Progenitor cell of endocrine pancreas (in vitro differentiated cells): ENCODE measurements at regions not wholly inside any gene's neighbourhood (a gene's known extent, or its start where the extent isn't known, plus 50 kb on each side); places are given as distances from the start of the nearest gene placed in this dataset.

Experiments
- DNase-seq: peaks from one replicate; pipeline ENCODE4 v3.0.0; 2021; ENCODE audit warnings: low spot score; ENCODE audit not compliant: unreplicated experiment
- H3K27ac Mint-ChIP-seq: 2 replicates; pipeline ENCODE4 v1.8.0; 2021; ENCODE audit warnings: mild to moderate bottlenecking, moderate library complexity, mixed read lengths
- H3K27me3 Mint-ChIP-seq: 2 replicates; pipeline ENCODE4 v1.8.0; 2021; ENCODE audit warnings: mixed read lengths
- H3K36me3 Mint-ChIP-seq: 2 replicates; pipeline ENCODE4 v1.8.0; 2022; ENCODE audit warnings: mixed read lengths; ENCODE audit not compliant: insufficient read depth
- H3K4me1 Mint-ChIP-seq: 2 replicates; pipeline ENCODE4 v1.8.0; 2021; ENCODE audit warnings: low read depth, mixed read lengths
- H3K4me3 Mint-ChIP-seq: 2 replicates; pipeline ENCODE4 v1.8.0; 2021; ENCODE audit warnings: low read depth, mild to moderate bottlenecking, moderate library complexity, mixed read lengths
- H3K9me3 Mint-ChIP-seq: 2 replicates; pipeline ENCODE4 v1.8.0; 2021; ENCODE audit warnings: low read depth, mixed read lengths
- TF ChIP-seq, protein P1 (sequence below): fragments of 200-600 bp; sonication (generic); IDR thresholded peaks from one replicate; pipeline ENCODE4 v1.5.0; 2021; ENCODE audit warnings: antibody characterized with exemption, mild to moderate bottlenecking; ENCODE audit not compliant: unreplicated experiment

DNA sequence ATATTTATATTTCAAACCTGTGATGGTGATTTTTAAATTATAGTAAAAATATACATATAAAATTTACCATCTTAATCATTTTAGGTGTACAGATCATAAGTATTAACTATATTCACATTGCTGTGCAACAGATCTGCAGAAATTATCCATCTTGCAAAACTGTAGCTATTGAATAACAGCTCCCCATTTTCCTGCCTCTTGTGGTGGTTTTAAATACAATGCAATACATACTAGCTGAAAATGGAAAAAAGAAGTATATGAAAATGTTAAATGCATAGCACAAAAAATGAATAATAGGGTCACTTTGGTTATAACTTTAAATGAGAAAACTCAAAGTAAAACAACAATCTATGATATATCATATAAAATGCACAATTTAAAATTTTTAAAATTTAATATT is 130.9 kb upstream of the VPREB1 start:
- Mint-ChIP-seq H3K36me3 (no peaks in the 10 kb centered on the region), H3K4me3 (no peak overlapping the region), H3K27ac (no peak overlapping the region), H3K4me1 (peaks cover 9% of the 10 kb centered on the region), H3K27me3 (peaks cover 29% of the 10 kb centered on the region), H3K9me3 (no peaks in the 10 kb centered on the region)
- no peak for DNase-seq
- TF ChIP-seq, protein P1, sequence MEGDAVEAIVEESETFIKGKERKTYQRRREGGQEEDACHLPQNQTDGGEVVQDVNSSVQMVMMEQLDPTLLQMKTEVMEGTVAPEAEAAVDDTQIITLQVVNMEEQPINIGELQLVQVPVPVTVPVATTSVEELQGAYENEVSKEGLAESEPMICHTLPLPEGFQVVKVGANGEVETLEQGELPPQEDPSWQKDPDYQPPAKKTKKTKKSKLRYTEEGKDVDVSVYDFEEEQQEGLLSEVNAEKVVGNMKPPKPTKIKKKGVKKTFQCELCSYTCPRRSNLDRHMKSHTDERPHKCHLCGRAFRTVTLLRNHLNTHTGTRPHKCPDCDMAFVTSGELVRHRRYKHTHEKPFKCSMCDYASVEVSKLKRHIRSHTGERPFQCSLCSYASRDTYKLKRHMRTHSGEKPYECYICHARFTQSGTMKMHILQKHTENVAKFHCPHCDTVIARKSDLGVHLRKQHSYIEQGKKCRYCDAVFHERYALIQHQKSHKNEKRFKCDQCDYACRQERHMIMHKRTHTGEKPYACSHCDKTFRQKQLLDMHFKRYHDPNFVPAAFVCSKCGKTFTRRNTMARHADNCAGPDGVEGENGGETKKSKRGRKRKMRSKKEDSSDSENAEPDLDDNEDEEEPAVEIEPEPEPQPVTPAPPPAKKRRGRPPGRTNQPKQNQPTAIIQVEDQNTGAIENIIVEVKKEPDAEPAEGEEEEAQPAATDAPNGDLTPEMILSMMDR: no peak

DNA sequence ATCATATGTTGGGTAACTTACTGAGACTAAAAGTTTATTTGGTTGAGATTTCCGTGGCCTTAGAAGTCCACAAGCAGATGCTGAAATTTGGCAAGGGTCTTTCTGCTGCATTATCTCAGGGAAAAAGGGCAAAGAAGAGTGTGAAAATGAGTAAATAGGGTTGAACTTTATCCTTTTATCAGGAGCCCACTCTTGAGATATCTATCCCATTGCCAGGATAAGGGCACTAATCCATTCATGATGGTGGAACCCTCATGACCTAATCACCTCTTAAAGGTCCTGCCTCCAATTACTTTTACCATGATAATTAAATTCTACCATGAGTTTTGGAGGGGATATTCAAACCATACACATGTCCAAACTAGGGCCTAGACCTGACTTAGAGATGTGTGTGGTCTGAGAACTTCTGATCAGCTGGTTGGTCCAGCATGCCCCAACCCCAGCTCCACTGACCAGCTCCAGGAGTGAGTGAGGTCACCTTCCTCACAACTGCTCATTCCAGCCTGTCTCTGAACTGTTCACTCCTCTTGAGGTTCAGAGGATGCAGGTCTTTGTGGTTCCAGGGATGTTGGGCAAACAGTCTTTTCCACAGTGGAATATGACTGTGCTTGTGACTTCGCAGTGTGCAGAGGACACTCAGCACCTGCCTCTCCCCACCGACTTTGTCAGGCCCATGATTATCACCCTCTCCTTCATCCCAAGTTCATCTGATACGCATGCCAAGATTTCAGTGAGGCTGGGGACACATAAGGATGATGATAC is 130.1 kb upstream of the TOP3B start:
- H3K4me1 Mint-ChIP-seq: peaks cover 9% of the 10 kb centered on the region

DNA sequence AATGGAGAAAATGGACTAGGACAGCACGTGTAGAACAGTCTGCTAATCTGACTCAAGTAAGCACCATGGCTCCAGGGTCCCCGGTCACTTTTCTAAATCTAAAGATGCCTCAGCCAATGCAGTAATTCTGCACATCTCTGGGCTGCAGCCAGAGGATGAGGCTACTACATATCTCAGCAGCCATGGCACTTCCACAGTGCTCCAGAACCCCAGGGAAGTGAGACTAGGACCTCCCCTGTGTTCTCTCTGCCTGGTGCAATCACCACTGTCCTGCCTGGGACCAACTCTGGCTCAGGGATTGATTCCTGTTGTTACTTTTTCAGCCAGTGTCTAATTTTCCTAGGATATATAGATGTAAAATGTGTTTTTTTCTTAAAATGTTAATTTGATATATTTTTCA is 129.4 kb upstream of the TOP3B start:
- H3K27me3 Mint-ChIP-seq: peaks cover 35% of the 10 kb centered on the region
- H3K27ac Mint-ChIP-seq: no peak overlapping the region
- no peak overlapping the region for H3K4me3 Mint-ChIP-seq
- TF ChIP-seq, protein P1: no peak
- H3K4me1 Mint-ChIP-seq: peaks cover 9% of the 10 kb centered on the region
- H3K36me3 Mint-ChIP-seq: no peaks in the 10 kb centered on the region
- H3K9me3 Mint-ChIP-seq: no peaks in the 10 kb centered on the region
- no peak for DNase-seq

More for the DNA sequence above, 130.1 kb upstream of the TOP3B start:
- no peak for DNase-seq
- no peaks in the 10 kb centered on the region for H3K36me3 Mint-ChIP-seq
- TF ChIP-seq, protein P1: no peak
- peaks cover 28% of the 10 kb centered on the region for H3K27me3 Mint-ChIP-seq
- H3K4me3 Mint-ChIP-seq: no peak overlapping the region
- no peaks in the 10 kb centered on the region for H3K9me3 Mint-ChIP-seq
- H3K27ac Mint-ChIP-seq: no peak overlapping the region

DNA sequence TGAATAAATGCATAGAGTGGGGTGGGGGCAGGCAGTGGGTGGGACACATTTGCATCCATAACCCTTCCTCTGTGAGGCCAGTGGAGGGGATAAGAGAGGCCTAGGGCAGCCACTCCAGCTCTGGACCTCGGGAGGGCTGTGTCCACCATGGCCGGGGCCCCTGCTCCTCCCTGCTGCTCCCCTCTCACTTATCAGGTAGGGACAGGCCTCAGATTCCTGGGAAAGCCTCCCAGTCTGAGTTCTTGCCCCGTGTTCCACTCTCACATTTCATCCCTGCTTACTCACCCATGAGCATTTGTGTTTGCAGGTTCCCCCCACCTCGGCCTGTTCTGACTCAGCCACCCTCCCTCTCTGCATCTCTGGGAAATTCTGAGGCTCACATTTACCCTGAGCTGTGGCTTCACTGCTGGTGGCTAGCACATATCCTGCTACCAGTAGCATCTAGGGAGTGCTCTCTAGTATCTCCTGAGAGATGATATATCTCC is 128.7 kb upstream of the TOP3B start:
- no peak for DNase-seq
- TF ChIP-seq, protein P1: no peak
- no peaks in the 10 kb centered on the region for H3K36me3 Mint-ChIP-seq
- H3K27ac Mint-ChIP-seq: no peak overlapping the region
- H3K4me1 Mint-ChIP-seq: peaks cover 9% of the 10 kb centered on the region
- no peak overlapping the region for H3K4me3 Mint-ChIP-seq
- H3K9me3 Mint-ChIP-seq: no peaks in the 10 kb centered on the region
- peaks cover 40% of the 10 kb centered on the region for H3K27me3 Mint-ChIP-seq

DNA sequence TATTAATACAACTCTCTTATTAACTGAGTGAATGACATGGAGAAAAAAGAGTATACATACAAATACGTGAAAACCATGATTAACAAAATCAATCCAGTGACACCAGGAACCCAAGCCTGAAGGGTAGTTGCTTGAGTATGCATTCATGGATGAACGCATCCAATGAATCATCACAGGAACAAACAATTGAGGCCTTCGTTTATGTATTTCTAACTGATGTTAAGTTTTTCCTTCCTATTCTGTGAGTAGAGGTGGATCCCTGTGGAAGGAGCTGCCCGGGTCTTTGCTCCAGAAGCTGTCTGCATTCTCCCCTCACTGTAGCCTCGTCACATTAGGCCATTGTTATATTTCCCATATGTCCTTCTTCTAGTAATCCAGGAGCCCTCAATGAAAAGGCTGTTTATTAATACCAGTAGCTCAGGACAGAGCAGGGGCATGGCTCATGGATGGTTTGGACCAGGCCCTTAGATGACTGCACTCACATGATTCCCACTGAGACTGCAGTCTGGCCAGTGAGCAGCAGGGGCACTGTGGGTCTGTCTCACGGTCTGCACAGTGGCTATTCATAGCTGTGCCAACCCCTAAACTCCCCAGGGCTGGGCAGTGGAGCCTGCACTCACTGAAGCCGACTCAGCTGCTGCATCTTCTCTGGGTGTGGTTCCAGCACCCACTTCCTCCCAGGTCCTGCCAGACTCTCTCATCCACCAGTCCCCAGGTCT is 128.1 kb upstream of the TOP3B start:
- Mint-ChIP-seq H3K27ac (no peak overlapping the region), H3K9me3 (no peaks in the 10 kb centered on the region), H3K27me3 (peaks cover 40% of the 10 kb centered on the region), H3K36me3 (no peaks in the 10 kb centered on the region), H3K4me3 (no peak overlapping the region), H3K4me1 (peaks cover 9% of the 10 kb centered on the region)
- peak; percentile 46 for DNase-seq
- TF ChIP-seq, protein P1: peak; percentile 62
